MM.1S (cell line): ENCODE measurements at regions not wholly inside any gene's neighbourhood (a gene's known extent, or its start where the extent isn't known, plus 50 kb on each side); places are given as distances from the start of the nearest gene placed in this dataset.

Source experiments
- DNase-seq: peaks from one replicate; pipeline ENCODE4 v3.0.0-alpha.2; 2015
- H2AFZ ChIP-seq: fragments of 300-600 bp; sonication (generic); 2 replicates; pipeline ENCODE4 v1.6.0; 2016; ENCODE audit warnings: antibody characterized with exemption, low read length
- H3F3A ChIP-seq: fragments of 300-600 bp; sonication (generic); 2 replicates; pipeline ENCODE4 v1.6.1; 2016; ENCODE audit warnings: mild to moderate bottlenecking, antibody characterized with exemption, low read length, moderate library complexity, mixed read lengths; ENCODE audit not compliant: insufficient read depth
- H3K27ac ChIP-seq: fragments of 300-600 bp; sonication (generic); 2 replicates; pipeline ENCODE4 v1.5.1; 2016; ENCODE audit warnings: mild to moderate bottlenecking, low read length
- H3K27me3 ChIP-seq: fragments of 300-600 bp; sonication (generic); replicated peaks from 2 replicates; pipeline ENCODE4 v1.6.0; 2016; ENCODE audit warnings: low read length; ENCODE audit not compliant: insufficient read depth
- H3K36me3 ChIP-seq: fragments of 300-600 bp; sonication (generic); replicated peaks from 2 replicates; pipeline ENCODE4 v1.6.1; 2016; ENCODE audit warnings: mild to moderate bottlenecking, low read length, mixed read lengths; ENCODE audit not compliant: insufficient read depth
- H3K4me1 ChIP-seq: fragments of 300-600 bp; sonication (generic); 2 replicates; pipeline ENCODE4 v1.6.1; 2016; ENCODE audit warnings: low read length, mixed read lengths
- H3K4me2 ChIP-seq: fragments of 300-600 bp; sonication (generic); 2 replicates; pipeline ENCODE4 v1.6.0; 2016; ENCODE audit warnings: low read depth, low read length
- H3K4me3 ChIP-seq: fragments of 300-600 bp; sonication (generic); 2 replicates; pipeline ENCODE4 v1.5.1; 2016; ENCODE audit warnings: low read length, mixed read lengths
- H3K79me2 ChIP-seq: fragments of 300-600 bp; sonication (generic); 2 replicates; pipeline ENCODE4 v1.6.1; 2016; ENCODE audit warnings: mixed run types, low read length, mixed read lengths
- H3K9ac ChIP-seq: fragments of 300-600 bp; sonication (generic); 2 replicates; pipeline ENCODE4 v1.6.1; 2016; ENCODE audit warnings: low read length, mixed read lengths
- H3K9me2 ChIP-seq: fragments of 300-600 bp; sonication (generic); replicated peaks from 2 replicates; pipeline ENCODE4 v1.6.1; 2016; ENCODE audit warnings: mild to moderate bottlenecking, low read length, mixed read lengths; ENCODE audit not compliant: insufficient read depth
- H3K9me3 ChIP-seq: fragments of 300-600 bp; sonication (generic); replicated peaks from 2 replicates; pipeline ENCODE4 v1.6.1; 2016; ENCODE audit warnings: mild to moderate bottlenecking, low read length, mixed read lengths; ENCODE audit not compliant: insufficient read depth
- H4K20me1 ChIP-seq: fragments of 300-600 bp; sonication (generic); 2 replicates; pipeline ENCODE4 v1.6.1; 2016; ENCODE audit warnings: mild to moderate bottlenecking, low read length, moderate library complexity, mixed read lengths; ENCODE audit not compliant: insufficient read depth
- EZH2 ChIP-seq: fragments of 300-600 bp; sonication (generic); optimal IDR thresholded peaks from 2 replicates; pipeline ENCODE3; 2017; ENCODE audit warnings: low read depth, mild to moderate bottlenecking, antibody characterized with exemption, low read length, mixed read lengths
- EZH2phosphoT487 ChIP-seq: fragments of 300-600 bp; sonication (generic); IDR thresholded peaks from 2 replicates; pipeline ENCODE4 v1.6.1; 2018; ENCODE audit warnings: antibody characterized with exemption, low read length
- TF ChIP-seq, protein P1 (sequence below): fragments of 300-600 bp; sonication (generic); IDR thresholded peaks from 2 replicates; pipeline ENCODE4 v1.5.1; 2016; ENCODE audit warnings: antibody characterized with exemption, low read length, mixed read lengths

DNA sequence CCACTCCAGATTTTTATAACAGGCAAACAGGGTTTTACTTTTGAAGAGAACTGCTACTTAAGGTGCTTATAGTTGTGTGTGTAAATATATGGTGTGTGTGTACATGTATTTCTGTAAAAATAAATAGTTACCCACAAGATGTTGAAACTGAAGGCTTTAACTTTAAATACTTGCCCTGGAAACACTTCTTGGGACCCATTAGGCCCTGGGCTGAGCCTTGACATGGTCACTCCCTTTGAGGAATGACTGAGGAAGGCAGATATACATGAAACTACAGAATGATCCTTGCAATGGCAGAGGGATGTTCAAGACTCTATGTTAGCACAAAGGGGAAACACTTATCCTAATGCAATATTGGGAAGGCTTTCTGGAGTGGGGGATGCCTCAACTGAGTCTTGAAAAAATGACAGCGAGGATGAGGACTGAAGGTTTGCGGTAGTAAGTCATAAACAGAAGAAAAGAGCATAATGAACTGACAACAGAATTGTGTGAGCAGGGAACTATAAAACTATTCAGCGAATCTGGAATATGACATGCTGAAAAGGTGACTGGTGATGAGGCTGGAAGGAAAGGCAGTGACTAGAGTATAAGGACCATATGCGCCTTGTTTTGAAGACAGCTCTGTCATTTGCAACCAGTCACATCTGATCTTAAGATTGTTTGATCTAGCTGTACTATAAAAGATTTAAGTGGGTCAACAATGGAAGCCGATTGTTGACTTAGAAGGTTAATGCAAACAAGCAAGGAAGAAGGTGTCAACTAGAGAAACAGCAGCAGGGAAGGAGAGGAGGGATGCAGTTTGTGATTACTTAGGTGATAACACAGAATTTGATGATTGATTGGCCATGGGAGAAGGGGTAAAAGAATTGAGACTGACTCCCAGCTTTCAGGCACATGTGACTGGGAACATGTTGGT is 64.4 kb upstream of the COL21A1 start:
- TF ChIP-seq EZH2phosphoT487 = no peak
- TF ChIP-seq, protein P1, sequence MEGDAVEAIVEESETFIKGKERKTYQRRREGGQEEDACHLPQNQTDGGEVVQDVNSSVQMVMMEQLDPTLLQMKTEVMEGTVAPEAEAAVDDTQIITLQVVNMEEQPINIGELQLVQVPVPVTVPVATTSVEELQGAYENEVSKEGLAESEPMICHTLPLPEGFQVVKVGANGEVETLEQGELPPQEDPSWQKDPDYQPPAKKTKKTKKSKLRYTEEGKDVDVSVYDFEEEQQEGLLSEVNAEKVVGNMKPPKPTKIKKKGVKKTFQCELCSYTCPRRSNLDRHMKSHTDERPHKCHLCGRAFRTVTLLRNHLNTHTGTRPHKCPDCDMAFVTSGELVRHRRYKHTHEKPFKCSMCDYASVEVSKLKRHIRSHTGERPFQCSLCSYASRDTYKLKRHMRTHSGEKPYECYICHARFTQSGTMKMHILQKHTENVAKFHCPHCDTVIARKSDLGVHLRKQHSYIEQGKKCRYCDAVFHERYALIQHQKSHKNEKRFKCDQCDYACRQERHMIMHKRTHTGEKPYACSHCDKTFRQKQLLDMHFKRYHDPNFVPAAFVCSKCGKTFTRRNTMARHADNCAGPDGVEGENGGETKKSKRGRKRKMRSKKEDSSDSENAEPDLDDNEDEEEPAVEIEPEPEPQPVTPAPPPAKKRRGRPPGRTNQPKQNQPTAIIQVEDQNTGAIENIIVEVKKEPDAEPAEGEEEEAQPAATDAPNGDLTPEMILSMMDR = no peak
- no peak for TF ChIP-seq EZH2
- Histone ChIP-seq H2AFZ (no peak overlapping the region), H3K9me2 (no peaks in the 10 kb centered on the region), H3F3A (no peaks in the 10 kb centered on the region), H3K4me3 (no peak overlapping the region), H3K36me3 (no peaks in the 10 kb centered on the region), H3K9ac (no peak overlapping the region), H4K20me1 (no peaks in the 10 kb centered on the region), H3K4me2 (no peak overlapping the region), H3K27ac (no peak overlapping the region), H3K9me3 (no peaks in the 10 kb centered on the region), H3K79me2 (no peaks in the 10 kb centered on the region), H3K27me3 (no peaks in the 10 kb centered on the region), H3K4me1 (no peaks in the 10 kb centered on the region; the same call in 1 of the 2 replicates)
- no peak for DNase-seq

DNA sequence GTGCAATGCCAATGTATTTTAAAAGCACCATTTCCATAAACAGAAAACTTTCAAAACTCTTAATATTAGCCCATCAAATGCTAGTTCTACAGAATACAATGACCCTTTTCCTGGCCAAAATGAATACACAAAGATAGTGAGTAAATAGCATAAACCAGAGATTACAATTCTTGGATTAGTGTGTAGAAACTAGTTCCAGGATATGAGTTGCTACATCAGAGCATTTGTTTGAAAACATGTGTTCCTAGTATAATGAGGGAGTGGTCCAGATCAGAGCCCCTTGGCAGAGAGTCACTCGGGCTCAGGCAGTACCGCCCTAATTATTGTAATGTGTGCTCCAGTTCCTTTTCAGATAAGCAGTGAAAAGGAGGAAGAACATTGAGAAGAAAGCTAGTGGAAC is 63.7 kb upstream of the COL21A1 start:
- no peaks in the 10 kb centered on the region for H3K9me2 ChIP-seq
- H3F3A ChIP-seq = no peaks in the 10 kb centered on the region
- no peak overlapping the region for H2AFZ ChIP-seq
- no peak overlapping the region for H3K27ac ChIP-seq
- no peaks in the 10 kb centered on the region; the same call in 1 of the 2 replicates for H3K4me1 ChIP-seq
- H3K4me2 ChIP-seq = no peak overlapping the region
- TF ChIP-seq EZH2phosphoT487 (no peak), EZH2 (no peak)
- TF ChIP-seq, protein P1 = no peak
- no peaks in the 10 kb centered on the region for H3K27me3 ChIP-seq
- no peaks in the 10 kb centered on the region for H3K36me3 ChIP-seq
- DNase-seq = no peak
- no peaks in the 10 kb centered on the region for H3K9me3 ChIP-seq
- H3K9ac ChIP-seq = no peak overlapping the region
- no peaks in the 10 kb centered on the region for H4K20me1 ChIP-seq
- H3K79me2 ChIP-seq = no peaks in the 10 kb centered on the region
- H3K4me3 ChIP-seq = no peak overlapping the region

DNA sequence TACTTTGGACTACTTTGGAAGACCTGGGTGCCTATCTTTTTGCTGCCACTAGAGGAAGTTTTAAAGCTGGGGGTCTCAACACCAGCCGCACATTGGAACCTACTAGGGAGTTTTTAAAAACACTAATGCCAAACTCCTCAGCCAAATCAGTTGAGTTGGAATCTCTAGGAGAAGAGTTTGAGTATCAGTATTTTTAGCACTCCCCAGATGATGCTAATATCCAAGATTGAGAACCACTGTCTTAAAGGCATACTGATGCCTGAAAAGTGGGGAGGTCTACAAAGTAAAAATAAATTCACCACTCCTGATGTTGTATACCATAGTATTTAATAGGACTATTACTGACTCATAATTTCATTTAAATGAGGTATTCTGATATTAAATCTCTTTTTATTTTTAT is 62.9 kb upstream of the COL21A1 start:
- Histone ChIP-seq H3K9me3 (no peaks in the 10 kb centered on the region), H3K4me1 (no peaks in the 10 kb centered on the region; the same call in 1 of the 2 replicates), H4K20me1 (no peaks in the 10 kb centered on the region), H3K27ac (no peak overlapping the region), H3K4me2 (no peak overlapping the region), H3F3A (no peaks in the 10 kb centered on the region), H3K9me2 (no peaks in the 10 kb centered on the region), H3K79me2 (no peaks in the 10 kb centered on the region), H3K36me3 (no peaks in the 10 kb centered on the region), H3K4me3 (no peak overlapping the region), H3K27me3 (no peaks in the 10 kb centered on the region), H2AFZ (no peak overlapping the region), H3K9ac (no peak overlapping the region)
- TF ChIP-seq EZH2phosphoT487 (no peak), EZH2 (no peak)
- TF ChIP-seq, protein P1 = no peak
- no peak for DNase-seq
